ENCODE measurements at regions not wholly inside any gene's neighbourhood (a gene's known extent, or its start where the extent isn't known, plus 50 kb on each side); places are given as distances from the start of the nearest gene placed in this dataset.

DNA sequence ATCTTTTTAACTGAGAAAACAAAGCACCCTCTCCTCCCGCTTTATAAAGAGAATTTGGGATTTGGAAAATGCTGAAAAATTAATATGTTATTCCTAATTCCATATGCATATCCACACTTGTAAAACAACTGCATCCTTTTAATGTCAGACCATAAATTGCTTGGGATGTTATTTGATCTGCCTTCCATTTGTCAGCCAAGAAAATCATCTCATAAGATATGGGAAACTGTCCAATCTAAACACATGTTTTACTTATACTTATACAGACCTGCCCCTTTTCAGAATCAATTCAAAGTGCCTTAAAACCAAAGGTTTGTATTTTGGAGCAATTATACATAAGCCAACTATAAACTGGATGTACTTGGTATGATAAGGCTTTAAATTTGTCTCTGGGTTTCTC is 595.5 kb upstream of the PFKP start:
- TF ChIP-seq, protein P1, sequence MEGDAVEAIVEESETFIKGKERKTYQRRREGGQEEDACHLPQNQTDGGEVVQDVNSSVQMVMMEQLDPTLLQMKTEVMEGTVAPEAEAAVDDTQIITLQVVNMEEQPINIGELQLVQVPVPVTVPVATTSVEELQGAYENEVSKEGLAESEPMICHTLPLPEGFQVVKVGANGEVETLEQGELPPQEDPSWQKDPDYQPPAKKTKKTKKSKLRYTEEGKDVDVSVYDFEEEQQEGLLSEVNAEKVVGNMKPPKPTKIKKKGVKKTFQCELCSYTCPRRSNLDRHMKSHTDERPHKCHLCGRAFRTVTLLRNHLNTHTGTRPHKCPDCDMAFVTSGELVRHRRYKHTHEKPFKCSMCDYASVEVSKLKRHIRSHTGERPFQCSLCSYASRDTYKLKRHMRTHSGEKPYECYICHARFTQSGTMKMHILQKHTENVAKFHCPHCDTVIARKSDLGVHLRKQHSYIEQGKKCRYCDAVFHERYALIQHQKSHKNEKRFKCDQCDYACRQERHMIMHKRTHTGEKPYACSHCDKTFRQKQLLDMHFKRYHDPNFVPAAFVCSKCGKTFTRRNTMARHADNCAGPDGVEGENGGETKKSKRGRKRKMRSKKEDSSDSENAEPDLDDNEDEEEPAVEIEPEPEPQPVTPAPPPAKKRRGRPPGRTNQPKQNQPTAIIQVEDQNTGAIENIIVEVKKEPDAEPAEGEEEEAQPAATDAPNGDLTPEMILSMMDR (tag by site-specific recombination; IDR thresholded peaks at IDR 0.05) = no peak
- TF ChIP-seq ZNF549 (tag by site-specific recombination; IDR thresholded peaks at IDR 0.05) (no peak), ZNF792 (tag by site-specific recombination; IDR thresholded peaks at IDR 0.05) (no peak), ZNF274 (IDR thresholded peaks at IDR 0.05; ENCODE audit: low read length) (no peak), ZNF274 (tag by site-specific recombination; IDR thresholded peaks at IDR 0.05; ENCODE audit: borderline replicate concordance) (no peak), REPIN1 (tag by site-specific recombination; IDR thresholded peaks at IDR 0.05; ENCODE audit: low read depth) (no peak), ZNF324 (tag by site-specific recombination; IDR thresholded peaks at IDR 0.05) (no peak), KLF10 (tag by site-specific recombination; IDR thresholded peaks at IDR 0.05) (no peak), ZBTB21 (tag by site-specific recombination; IDR thresholded peaks at IDR 0.05) (no peak)
- TF ChIP-seq, protein P2, sequence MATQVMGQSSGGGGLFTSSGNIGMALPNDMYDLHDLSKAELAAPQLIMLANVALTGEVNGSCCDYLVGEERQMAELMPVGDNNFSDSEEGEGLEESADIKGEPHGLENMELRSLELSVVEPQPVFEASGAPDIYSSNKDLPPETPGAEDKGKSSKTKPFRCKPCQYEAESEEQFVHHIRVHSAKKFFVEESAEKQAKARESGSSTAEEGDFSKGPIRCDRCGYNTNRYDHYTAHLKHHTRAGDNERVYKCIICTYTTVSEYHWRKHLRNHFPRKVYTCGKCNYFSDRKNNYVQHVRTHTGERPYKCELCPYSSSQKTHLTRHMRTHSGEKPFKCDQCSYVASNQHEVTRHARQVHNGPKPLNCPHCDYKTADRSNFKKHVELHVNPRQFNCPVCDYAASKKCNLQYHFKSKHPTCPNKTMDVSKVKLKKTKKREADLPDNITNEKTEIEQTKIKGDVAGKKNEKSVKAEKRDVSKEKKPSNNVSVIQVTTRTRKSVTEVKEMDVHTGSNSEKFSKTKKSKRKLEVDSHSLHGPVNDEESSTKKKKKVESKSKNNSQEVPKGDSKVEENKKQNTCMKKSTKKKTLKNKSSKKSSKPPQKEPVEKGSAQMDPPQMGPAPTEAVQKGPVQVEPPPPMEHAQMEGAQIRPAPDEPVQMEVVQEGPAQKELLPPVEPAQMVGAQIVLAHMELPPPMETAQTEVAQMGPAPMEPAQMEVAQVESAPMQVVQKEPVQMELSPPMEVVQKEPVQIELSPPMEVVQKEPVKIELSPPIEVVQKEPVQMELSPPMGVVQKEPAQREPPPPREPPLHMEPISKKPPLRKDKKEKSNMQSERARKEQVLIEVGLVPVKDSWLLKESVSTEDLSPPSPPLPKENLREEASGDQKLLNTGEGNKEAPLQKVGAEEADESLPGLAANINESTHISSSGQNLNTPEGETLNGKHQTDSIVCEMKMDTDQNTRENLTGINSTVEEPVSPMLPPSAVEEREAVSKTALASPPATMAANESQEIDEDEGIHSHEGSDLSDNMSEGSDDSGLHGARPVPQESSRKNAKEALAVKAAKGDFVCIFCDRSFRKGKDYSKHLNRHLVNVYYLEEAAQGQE (tag by site-specific recombination; IDR thresholded peaks at IDR 0.05) = no peak
